HL-60 (cell line): ENCODE measurements at regions not wholly inside any gene's neighbourhood (a gene's known extent, or its start where the extent isn't known, plus 50 kb on each side); places are given as distances from the start of the nearest gene placed in this dataset.

Source experiments
- POLR2AphosphoS5 ChIP-seq: IDR thresholded peaks from 2 replicates; pipeline ENCODE4 v1.6.1; 2012; ENCODE audit warnings: low read depth
- SPI1 ChIP-seq: IDR thresholded peaks from 2 replicates; pipeline ENCODE4 v1.6.1; 2012; ENCODE audit warnings: low read depth, mild to moderate bottlenecking, borderline replicate concordance
- TF ChIP-seq, protein P1 (sequence below): IDR thresholded peaks from one replicate; pipeline ENCODE4 v1.5.1; 2011; ENCODE audit warnings: low read length, control low read depth, inconsistent platforms; ENCODE audit not compliant: insufficient read depth
- TF ChIP-seq, protein P2 (sequence below): IDR thresholded peaks from 2 replicates; pipeline ENCODE4 v1.6.1; 2012; ENCODE audit warnings: low read depth; ENCODE audit not compliant: insufficient replicate concordance

DNA sequence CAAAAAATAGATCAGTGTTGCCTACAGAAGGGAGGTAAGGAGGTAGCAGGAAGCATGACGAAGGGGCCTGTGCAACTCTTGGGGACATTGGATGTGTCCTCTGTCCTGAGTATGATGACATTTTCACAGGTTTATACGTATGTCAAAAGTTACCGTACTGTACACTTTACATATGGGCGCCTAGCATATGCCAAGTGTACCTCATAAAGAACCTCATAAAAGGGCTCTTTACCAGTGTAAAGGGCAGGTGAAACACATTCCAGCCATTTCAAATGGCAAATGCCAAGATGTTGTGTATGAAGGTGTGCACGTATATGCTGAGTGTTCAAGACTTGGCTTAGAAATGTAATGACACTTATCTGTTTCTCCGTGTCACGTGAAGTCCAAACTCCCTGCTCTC lies 573.4 kb downstream of the EFNB2 start:
- TF ChIP-seq, protein P1, sequence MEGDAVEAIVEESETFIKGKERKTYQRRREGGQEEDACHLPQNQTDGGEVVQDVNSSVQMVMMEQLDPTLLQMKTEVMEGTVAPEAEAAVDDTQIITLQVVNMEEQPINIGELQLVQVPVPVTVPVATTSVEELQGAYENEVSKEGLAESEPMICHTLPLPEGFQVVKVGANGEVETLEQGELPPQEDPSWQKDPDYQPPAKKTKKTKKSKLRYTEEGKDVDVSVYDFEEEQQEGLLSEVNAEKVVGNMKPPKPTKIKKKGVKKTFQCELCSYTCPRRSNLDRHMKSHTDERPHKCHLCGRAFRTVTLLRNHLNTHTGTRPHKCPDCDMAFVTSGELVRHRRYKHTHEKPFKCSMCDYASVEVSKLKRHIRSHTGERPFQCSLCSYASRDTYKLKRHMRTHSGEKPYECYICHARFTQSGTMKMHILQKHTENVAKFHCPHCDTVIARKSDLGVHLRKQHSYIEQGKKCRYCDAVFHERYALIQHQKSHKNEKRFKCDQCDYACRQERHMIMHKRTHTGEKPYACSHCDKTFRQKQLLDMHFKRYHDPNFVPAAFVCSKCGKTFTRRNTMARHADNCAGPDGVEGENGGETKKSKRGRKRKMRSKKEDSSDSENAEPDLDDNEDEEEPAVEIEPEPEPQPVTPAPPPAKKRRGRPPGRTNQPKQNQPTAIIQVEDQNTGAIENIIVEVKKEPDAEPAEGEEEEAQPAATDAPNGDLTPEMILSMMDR = no peak
- TF ChIP-seq POLR2AphosphoS5 = no peak
- TF ChIP-seq SPI1 = no peak
- TF ChIP-seq, protein P2, sequence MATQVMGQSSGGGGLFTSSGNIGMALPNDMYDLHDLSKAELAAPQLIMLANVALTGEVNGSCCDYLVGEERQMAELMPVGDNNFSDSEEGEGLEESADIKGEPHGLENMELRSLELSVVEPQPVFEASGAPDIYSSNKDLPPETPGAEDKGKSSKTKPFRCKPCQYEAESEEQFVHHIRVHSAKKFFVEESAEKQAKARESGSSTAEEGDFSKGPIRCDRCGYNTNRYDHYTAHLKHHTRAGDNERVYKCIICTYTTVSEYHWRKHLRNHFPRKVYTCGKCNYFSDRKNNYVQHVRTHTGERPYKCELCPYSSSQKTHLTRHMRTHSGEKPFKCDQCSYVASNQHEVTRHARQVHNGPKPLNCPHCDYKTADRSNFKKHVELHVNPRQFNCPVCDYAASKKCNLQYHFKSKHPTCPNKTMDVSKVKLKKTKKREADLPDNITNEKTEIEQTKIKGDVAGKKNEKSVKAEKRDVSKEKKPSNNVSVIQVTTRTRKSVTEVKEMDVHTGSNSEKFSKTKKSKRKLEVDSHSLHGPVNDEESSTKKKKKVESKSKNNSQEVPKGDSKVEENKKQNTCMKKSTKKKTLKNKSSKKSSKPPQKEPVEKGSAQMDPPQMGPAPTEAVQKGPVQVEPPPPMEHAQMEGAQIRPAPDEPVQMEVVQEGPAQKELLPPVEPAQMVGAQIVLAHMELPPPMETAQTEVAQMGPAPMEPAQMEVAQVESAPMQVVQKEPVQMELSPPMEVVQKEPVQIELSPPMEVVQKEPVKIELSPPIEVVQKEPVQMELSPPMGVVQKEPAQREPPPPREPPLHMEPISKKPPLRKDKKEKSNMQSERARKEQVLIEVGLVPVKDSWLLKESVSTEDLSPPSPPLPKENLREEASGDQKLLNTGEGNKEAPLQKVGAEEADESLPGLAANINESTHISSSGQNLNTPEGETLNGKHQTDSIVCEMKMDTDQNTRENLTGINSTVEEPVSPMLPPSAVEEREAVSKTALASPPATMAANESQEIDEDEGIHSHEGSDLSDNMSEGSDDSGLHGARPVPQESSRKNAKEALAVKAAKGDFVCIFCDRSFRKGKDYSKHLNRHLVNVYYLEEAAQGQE = no peak
